BJ (cell line): ENCODE measurements at regions not wholly inside any gene's neighbourhood (a gene's known extent, or its start where the extent isn't known, plus 50 kb on each side); places are given as distances from the start of the nearest gene placed in this dataset.

Experiments
- CTCF ChIA-PET: fragments of 350-600 bp; formaldehyde crosslinking; extraction: SDS; loops from one replicate; lab custom pipeline; 2021; ENCODE audit warnings: antibody characterized with exemption, inconsistent platforms; lab: Yijun Ruan, JAX
- POLR2A ChIA-PET: fragments of 300-600 bp; sonication (Branson Sonifier 250); formaldehyde crosslinking; extraction: SDS; loops from one replicate; lab custom pipeline; 2021; ENCODE audit warnings: antibody characterized with exemption; lab: Charles Lee
- DNase-seq: peaks from one replicate; pipeline ENCODE4 v3.0.0-alpha.2; 2011; ENCODE audit warnings: low read depth
- H3K27me3 ChIP-seq: 2 replicates; pipeline ENCODE4 v1.6.0; 2011; ENCODE audit warnings: low read length; ENCODE audit not compliant: control insufficient read depth, insufficient read depth
- H3K36me3 ChIP-seq: 2 replicates; pipeline ENCODE4 v1.5.1; 2011; ENCODE audit warnings: low read length; ENCODE audit not compliant: control insufficient read depth, insufficient read depth
- H3K4me3 ChIP-seq: 2 replicates; pipeline ENCODE4 v1.5.1; 2011; ENCODE audit warnings: low read depth, mild to moderate bottlenecking, control low read depth, low read length
- TF ChIP-seq, protein P1 (sequence below): IDR thresholded peaks from 2 replicates; pipeline ENCODE4 v1.5.1; 2011; ENCODE audit warnings: low read depth, mild to moderate bottlenecking, control low read depth, inconsistent platforms, low read length, moderate library complexity; ENCODE audit not compliant: insufficient read depth

DNA sequence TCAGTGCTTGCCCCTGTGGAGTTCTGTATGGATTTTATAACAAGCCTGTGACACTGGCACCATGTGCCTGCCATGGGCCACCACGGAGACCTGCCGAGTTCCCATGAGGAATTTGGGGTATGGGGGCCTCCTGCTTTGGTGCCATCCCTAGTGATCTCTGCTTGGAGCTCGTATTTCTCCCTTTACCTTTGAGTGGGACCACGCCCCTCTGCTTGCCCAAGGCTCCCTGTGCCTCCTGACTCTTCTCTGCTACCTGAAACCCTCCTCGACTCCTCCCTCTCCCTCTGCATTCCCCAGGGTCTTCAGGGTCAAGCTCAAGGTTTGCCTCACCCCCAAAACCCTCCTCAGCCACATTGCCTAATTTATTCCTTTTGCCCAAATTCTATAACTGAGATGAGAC is 225.0 kb downstream of the BUB3 start:
- ChIA-PET CTCF (no interaction called here), POLR2A (no interaction called here)
- Histone ChIP-seq H3K27me3 (no peaks in the 10 kb centered on the region), H3K4me3 (no peak overlapping the region), H3K36me3 (no peaks in the 10 kb centered on the region)
- TF ChIP-seq, protein P1, sequence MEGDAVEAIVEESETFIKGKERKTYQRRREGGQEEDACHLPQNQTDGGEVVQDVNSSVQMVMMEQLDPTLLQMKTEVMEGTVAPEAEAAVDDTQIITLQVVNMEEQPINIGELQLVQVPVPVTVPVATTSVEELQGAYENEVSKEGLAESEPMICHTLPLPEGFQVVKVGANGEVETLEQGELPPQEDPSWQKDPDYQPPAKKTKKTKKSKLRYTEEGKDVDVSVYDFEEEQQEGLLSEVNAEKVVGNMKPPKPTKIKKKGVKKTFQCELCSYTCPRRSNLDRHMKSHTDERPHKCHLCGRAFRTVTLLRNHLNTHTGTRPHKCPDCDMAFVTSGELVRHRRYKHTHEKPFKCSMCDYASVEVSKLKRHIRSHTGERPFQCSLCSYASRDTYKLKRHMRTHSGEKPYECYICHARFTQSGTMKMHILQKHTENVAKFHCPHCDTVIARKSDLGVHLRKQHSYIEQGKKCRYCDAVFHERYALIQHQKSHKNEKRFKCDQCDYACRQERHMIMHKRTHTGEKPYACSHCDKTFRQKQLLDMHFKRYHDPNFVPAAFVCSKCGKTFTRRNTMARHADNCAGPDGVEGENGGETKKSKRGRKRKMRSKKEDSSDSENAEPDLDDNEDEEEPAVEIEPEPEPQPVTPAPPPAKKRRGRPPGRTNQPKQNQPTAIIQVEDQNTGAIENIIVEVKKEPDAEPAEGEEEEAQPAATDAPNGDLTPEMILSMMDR, result no peak
- DNase-seq, result no peak

DNA sequence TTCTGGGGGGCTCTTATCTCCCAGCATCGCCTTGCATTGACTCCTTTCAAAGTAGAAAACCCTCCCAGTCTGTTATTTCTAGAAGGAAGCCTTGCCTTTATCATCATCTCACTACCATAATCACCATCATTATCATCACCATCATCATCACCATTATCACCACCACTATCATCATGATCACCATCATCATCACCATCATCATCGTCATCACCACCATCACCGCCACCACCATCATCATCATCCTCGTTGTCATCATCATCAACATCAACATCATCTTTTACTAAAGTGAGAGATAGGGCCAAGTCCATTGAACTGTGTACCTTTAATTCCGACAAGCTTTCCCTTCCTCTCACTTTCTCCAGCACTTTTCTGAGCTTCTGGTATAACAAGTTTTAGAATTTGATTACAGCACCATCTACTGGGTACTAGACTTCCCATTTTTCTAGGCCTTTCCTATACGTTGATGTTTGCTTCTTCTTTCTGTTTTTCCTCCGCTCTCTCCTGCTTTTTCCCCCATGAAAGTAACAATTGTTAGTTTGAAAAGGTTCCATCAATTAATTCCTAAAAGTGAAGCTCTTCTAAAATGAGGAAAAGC is 226.4 kb downstream of the BUB3 start:
- no peak for DNase-seq
- H3K4me3 ChIP-seq, result no peak overlapping the region
- no peaks in the 10 kb centered on the region for H3K27me3 ChIP-seq
- ChIA-PET CTCF (interaction anchor here (0.9 to 1.0 kb wide), 2 partner anchors 337 to 732 kb away, joined by 4 to 6 read pairs; no protein-coding TSS in a partner anchor), POLR2A (no interaction called here)
- TF ChIP-seq, protein P1, result no peak
- no peaks in the 10 kb centered on the region for H3K36me3 ChIP-seq

DNA sequence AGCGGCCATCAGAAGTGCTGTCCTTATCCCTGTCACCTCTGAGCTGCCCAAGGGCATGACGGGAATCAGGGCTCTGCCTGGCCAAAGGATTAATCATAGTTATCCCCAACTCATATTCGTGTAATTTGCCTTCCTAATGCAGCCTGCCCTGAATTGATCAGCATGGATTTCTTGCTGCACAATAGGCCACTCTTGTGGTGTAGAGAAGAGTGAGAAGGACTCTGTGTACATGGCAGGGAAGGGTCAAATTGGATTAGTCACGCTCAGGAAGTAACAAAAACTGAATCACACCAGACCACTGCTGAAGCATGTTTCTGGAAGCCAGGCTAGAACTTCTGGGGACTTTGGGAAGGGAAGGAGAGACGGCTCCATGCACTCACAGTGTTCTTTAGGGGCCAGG is 227.0 kb downstream of the BUB3 start:
- POLR2A ChIA-PET, result no interaction called here
- no peak overlapping the region for H3K4me3 ChIP-seq
- TF ChIP-seq, protein P1, result no peak
- no peak for DNase-seq
- CTCF ChIA-PET, result interaction anchor here (1.0 kb wide), 1 partner anchor 732 kb away, joined by 4 read pairs; no protein-coding TSS in a partner anchor
- H3K36me3 ChIP-seq, result no peaks in the 10 kb centered on the region
- H3K27me3 ChIP-seq, result no peaks in the 10 kb centered on the region

DNA sequence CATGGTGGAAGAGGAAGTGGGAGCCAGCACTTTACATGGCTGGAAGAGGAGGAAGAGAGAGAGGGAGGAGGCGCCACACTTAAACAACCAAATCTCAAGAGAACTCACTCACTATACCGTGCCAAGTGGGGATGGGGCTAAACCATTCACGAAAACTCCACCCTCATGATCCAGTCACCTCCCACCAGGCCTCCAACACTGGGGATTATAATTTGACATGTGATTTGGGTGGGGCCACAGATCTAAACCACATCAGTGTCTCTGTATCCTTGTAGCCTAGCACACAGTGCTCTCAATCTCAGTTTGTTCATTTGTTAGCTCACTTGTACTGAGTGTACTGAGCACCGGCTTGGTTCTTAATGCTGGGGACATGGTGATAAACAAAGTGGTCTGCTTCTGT is 228.3 kb downstream of the BUB3 start:
- TF ChIP-seq, protein P1, result no peak
- DNase-seq, result no peak
- H3K27me3 ChIP-seq, result no peaks in the 10 kb centered on the region
- ChIA-PET CTCF (no interaction called here), POLR2A (no interaction called here)
- no peaks in the 10 kb centered on the region for H3K36me3 ChIP-seq
- H3K4me3 ChIP-seq, result no peak overlapping the region

DNA sequence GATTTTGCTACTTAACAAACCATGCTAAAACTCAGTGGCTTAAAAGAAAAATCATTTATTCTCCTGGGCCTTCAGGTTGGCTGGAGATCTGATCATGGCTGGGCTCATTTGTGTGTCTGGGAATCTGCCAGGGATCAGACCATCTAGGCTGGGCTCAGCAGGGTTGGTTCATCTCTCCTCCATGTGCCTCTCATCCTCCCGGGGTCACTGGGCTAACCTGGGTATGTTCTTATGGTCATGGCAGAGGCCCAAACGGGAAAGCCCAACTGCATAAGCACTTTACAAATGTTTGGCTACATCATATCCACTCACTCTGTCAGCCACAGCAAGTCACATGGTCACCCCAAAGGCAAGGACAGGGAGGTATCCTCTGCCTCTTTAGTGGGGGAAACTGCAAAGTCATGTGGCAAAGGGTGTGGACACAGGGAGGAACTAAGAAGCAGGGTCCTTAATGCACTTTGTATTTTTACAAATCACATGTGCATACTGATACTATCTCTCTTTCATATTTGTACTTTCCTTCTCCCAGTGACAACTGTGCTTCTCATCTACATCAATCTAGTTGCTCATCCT is 231.4 kb downstream of the BUB3 start:
- no peaks in the 10 kb centered on the region for H3K36me3 ChIP-seq
- no peak overlapping the region for H3K4me3 ChIP-seq
- CTCF ChIA-PET, result no interaction called here
- TF ChIP-seq, protein P1, result no peak
- DNase-seq, result no peak
- POLR2A ChIA-PET, result no interaction called here
- no peaks in the 10 kb centered on the region for H3K27me3 ChIP-seq
